DOHH2 (cell line): ENCODE measurements at regions not wholly inside any gene's neighbourhood (a gene's known extent, or its start where the extent isn't known, plus 50 kb on each side); places are given as distances from the start of the nearest gene placed in this dataset.

Experiments used
- EZH2phosphoT487 ChIP-seq: fragments of 200-600 bp; sonication (generic); IDR thresholded peaks from 2 replicates; pipeline ENCODE4 v1.6.1; 2017; ENCODE audit warnings: borderline replicate concordance, mild to moderate bottlenecking, antibody characterized with exemption, low read length, moderate library complexity, mixed read lengths
- TF ChIP-seq, protein P1 (sequence below): fragments of 200-600 bp; sonication (generic); IDR thresholded peaks from one replicate; pipeline ENCODE4 v1.5.1; 2014; ENCODE audit warnings: antibody characterized with exemption, mild to moderate bottlenecking, low read depth, low read length; ENCODE audit not compliant: poor library complexity, severe bottlenecking

DNA sequence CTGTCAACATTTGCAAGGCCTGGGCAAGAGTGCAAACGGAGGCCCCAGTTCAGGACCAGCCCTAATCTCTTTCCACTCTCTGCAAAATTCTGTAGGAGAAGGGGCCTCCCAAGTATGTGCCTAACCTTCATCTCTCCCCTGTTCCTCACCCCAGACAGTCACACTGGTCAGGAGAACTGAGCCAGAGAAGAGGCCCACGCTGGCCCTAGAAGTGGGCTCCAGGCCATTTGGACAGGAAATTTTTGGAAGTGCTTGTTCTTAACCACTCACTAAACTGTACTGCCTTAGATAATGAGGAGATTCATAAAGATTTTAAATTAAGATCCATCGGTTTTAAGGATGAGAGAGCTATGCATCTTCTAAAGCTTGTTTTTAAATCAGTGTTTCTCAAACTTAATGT is 129.7 kb upstream of the ADGRL2 start:
- TF ChIP-seq, protein P1, sequence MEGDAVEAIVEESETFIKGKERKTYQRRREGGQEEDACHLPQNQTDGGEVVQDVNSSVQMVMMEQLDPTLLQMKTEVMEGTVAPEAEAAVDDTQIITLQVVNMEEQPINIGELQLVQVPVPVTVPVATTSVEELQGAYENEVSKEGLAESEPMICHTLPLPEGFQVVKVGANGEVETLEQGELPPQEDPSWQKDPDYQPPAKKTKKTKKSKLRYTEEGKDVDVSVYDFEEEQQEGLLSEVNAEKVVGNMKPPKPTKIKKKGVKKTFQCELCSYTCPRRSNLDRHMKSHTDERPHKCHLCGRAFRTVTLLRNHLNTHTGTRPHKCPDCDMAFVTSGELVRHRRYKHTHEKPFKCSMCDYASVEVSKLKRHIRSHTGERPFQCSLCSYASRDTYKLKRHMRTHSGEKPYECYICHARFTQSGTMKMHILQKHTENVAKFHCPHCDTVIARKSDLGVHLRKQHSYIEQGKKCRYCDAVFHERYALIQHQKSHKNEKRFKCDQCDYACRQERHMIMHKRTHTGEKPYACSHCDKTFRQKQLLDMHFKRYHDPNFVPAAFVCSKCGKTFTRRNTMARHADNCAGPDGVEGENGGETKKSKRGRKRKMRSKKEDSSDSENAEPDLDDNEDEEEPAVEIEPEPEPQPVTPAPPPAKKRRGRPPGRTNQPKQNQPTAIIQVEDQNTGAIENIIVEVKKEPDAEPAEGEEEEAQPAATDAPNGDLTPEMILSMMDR = no peak
- no peak for TF ChIP-seq EZH2phosphoT487
